GM10266 (cell line): ENCODE measurements at regions not wholly inside any gene's neighbourhood (a gene's known extent, or its start where the extent isn't known, plus 50 kb on each side); places are given as distances from the start of the nearest gene placed in this dataset.

ENCODE experiments used
- DNase-seq: peaks from one replicate; pipeline ENCODE4 v3.0.0; 2012; ENCODE audit errors: extremely low spot score
- CTCF ChIP-seq: IDR thresholded peaks from 2 replicates; pipeline ENCODE4 v1.5.1; 2012; ENCODE audit warnings: mild to moderate bottlenecking, low read depth; ENCODE audit not compliant: control insufficient read depth, insufficient read depth; ENCODE audit errors: missing control alignments

- no peak for TF ChIP-seq CTCF
- no peak for DNase-seq
Measured at GRCh38 chr13:58528351-58528750, 896.8 kb downstream of the PCDH17 start.

DNA sequence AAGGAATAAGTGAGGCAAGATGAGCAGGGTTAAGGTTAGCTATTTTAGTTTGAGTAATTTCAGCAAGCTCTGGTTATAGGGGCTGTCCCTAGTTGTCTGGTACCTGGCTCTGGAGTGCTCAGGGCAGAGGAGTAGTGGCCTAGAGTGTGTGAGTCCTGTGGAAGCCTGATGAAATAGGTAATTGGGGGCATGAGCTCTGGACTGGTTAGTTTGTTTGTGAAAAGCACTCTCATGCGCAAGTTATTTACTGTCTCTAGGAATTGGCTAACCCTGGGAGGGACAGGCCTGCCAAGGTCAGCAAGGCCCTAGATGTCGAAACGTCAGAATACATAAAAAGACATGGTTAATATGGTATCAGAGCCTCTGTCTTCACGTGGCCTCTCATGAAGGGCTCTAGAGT, 900.1 kb downstream of the PCDH17 start:
- DNase-seq, result no peak
- no peak for TF ChIP-seq CTCF

DNA sequence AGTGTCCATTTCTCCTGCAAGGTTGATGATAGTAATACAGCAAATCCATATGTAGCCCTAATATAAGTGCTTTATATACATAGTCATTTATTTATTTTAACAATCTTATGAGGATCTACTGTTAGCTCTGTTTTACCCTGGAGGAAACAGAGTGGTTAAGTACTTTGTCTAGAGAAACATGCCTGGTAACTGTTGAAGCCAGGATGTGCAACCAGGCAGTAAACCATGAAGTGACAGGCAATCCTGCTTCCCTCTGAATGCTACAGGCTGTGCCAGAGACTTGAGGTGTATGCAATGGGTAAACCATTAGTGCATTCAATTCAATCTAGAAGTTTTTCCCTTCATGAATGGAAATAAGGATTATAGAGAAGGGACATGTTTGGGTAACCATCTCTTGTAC, 911.0 kb downstream of the PCDH17 start:
- no peak for DNase-seq
- TF ChIP-seq CTCF, result no peak

- DNase-seq, result no peak
- TF ChIP-seq CTCF, result no peak
Measured at GRCh38 chr13:58547419-58547818, 915.9 kb downstream of the PCDH17 start.

- no peak for TF ChIP-seq CTCF
- DNase-seq, result no peak
Measured at GRCh38 chr13:58566176-58566575, 934.6 kb downstream of the PCDH17 start.

GRCh38 chr13:58573743-58574142, 942.2 kb downstream of the PCDH17 start:
- TF ChIP-seq CTCF, result no peak
- DNase-seq, result no peak

DNA sequence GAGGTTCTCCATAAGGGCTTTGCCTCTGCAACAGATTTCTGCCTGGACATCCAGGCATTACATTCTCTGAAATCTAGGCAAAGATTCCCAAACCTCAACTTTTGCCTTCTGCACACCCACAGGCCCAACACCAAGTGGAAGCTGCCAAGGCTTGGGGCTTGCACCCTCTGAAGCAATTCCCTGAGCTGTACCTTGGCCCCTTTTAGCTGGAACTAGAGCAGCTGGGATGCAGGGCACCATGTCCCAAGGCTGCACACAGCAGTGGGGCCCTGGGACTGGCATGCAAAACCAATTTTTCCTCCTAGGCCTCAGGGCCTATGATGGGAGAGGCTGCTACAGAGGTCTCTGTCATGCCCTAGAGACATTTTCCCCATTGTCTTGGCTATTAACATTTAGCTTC, 943.2 kb downstream of the PCDH17 start:
- TF ChIP-seq CTCF, result no peak
- no peak for DNase-seq

DNA sequence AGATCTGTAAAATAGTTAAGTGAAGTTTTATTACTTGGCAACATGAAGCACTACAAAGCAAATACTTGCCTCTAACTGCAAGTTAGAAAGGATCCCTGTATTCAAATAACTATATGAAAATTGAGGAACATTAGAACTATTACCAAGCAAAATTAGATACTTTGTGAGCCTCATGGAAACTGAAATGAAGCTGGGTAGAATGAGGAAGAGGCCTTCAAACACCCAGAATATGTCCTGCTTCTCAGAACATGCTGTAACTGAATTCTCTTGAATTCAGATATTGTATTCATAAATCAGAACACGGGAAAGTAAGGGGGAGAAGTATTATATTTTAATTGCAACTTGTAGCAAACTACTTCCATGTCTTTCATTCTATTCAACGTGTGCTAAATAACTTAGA, 947.9 kb downstream of the PCDH17 start:
- no peak for TF ChIP-seq CTCF
- DNase-seq, result no peak
